GM19351 (cell line): ENCODE measurements at regions not wholly inside any gene's neighbourhood (a gene's known extent, or its start where the extent isn't known, plus 50 kb on each side); places are given as distances from the start of the nearest gene placed in this dataset.

Experiments
- ATAC-seq: cut with Tn5 transposase; IDR thresholded peaks from one replicate; pipeline ENCODE4 v1.9.1; 2021; ENCODE audit warnings: mild to moderate bottlenecking, moderate library complexity; ENCODE audit not compliant: unreplicated experiment

- peak; percentile 65 for ATAC-seq
Measured at GRCh38 chr4:101596781-101597552, 193.6 kb upstream of the BANK1 start.

GRCh38 chr4:101594588-101594987 lies 195.9 kb upstream of the BANK1 start:
- no peak for ATAC-seq

GRCh38 chr4:101593666-101594065 lies 196.9 kb upstream of the BANK1 start:
- no peak for ATAC-seq

GRCh38 chr4:101584306-101584705 lies 206.2 kb upstream of the BANK1 start:
- no peak for ATAC-seq

GRCh38 chr4:101563126-101563525 lies 215.8 kb upstream of the PPP3CA start:
- ATAC-seq = no peak

GRCh38 chr4:101556842-101557241 lies 209.5 kb upstream of the PPP3CA start:
- no peak for ATAC-seq

- no peak for ATAC-seq
Measured at GRCh38 chr4:101555341-101555880, 208.1 kb upstream of the PPP3CA start.

- ATAC-seq = no peak
Measured at GRCh38 chr4:101540336-101540735, 193.0 kb upstream of the PPP3CA start.

GRCh38 chr4:101528526-101528925 lies 181.2 kb upstream of the PPP3CA start:
- no peak for ATAC-seq

- peak; percentile 100 for ATAC-seq
Measured at GRCh38 chr4:101527188-101527587, 179.9 kb upstream of the PPP3CA start.

GRCh38 chr4:101515566-101515965 lies 168.2 kb upstream of the PPP3CA start:
- no peak for ATAC-seq

GRCh38 chr4:101515099-101515498 lies 167.8 kb upstream of the PPP3CA start:
- no peak for ATAC-seq

GRCh38 chr4:101512416-101512815 lies 165.1 kb upstream of the PPP3CA start:
- ATAC-seq = no peak

GRCh38 chr4:101501421-101501820 lies 154.1 kb upstream of the PPP3CA start:
- ATAC-seq = no peak

- no peak for ATAC-seq
Measured at GRCh38 chr4:101500742-101501141, 153.4 kb upstream of the PPP3CA start.

GRCh38 chr4:101475246-101475645 lies 127.9 kb upstream of the PPP3CA start:
- ATAC-seq = no peak

- no peak for ATAC-seq
Measured at GRCh38 chr4:101471201-101471600, 123.9 kb upstream of the PPP3CA start.

GRCh38 chr4:101464596-101464995 lies 117.3 kb upstream of the PPP3CA start:
- ATAC-seq = no peak

- no peak for ATAC-seq
Measured at GRCh38 chr4:101458914-101459313, 111.6 kb upstream of the PPP3CA start.

GRCh38 chr4:101458473-101458872 lies 111.1 kb upstream of the PPP3CA start:
- ATAC-seq = no peak

GRCh38 chr4:101451086-101451485 lies 103.8 kb upstream of the PPP3CA start:
- no peak for ATAC-seq

GRCh38 chr4:101441446-101441845 lies 94.1 kb upstream of the PPP3CA start:
- no peak for ATAC-seq

- ATAC-seq = no peak
Measured at GRCh38 chr4:101439926-101440325, 92.6 kb upstream of the PPP3CA start.
